Inferior parietal cortex (tissue), 1 donor: ENCODE measurements at regions not wholly inside any gene's neighbourhood (a gene's known extent, or its start where the extent isn't known, plus 50 kb on each side); places are given as distances from the start of the nearest gene placed in this dataset.

ENCODE experiments used
- DNase-seq: peaks from one replicate; pipeline ENCODE4 v3.0.0-alpha.2; 2016; ENCODE audit errors: extremely low spot score

DNA sequence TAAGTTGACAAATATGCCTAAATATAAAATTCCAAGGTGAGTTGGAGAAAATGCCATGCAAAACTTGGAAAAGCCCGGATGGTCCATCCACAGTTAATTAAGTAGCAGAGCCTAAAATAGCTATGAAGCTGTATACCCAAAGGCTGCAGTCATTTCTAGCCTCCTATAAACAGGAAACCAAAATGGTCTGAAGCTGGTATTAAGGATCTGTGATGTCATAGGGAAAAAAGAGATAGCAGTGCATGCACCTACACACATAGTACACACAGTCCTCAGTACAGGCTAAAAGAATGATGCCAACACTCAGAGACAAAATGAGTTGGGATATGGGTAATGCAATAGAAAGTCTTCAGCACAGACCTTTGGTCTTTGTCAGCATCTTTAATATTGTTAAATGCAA, 736.9 kb downstream of the EFNB2 start:
- no peak for DNase-seq

DNA sequence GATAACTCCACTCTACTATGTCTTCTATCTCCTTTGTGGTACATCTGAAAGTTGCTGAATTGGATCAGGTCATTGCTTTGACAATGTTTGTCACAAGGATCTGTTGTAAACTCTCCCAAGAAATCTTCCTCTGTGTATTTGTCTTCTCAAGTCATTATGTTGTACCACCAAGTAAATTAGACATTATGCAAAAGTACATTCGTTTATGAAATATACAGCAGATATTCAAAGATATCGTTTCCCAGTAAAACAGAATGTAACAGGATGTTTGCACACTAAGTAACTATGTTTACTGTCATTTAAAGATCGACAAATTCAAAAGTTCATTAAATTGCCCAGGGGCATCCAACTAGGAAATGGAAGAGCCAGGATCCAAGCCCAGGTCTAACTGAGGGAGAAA, 739.4 kb downstream of the EFNB2 start:
- no peak for DNase-seq

DNA sequence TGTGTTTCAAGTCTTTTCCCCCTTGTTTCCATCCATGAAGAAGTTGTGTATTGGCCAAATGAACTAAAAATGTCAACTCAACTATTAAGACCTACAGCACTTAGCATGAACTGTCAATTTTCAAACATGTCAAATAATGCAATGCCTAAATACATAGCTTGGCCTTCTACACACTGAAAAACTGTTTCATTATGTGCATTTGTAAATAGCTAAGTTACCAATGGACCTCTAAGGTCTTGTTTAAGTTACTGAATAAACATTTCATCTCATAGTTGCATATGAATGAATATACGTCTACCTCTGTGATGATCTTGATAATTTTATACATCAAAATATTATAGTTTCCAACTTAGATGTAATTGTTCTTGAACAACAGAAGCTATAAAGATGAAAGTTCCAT, 744.5 kb downstream of the EFNB2 start:
- no peak for DNase-seq

DNA sequence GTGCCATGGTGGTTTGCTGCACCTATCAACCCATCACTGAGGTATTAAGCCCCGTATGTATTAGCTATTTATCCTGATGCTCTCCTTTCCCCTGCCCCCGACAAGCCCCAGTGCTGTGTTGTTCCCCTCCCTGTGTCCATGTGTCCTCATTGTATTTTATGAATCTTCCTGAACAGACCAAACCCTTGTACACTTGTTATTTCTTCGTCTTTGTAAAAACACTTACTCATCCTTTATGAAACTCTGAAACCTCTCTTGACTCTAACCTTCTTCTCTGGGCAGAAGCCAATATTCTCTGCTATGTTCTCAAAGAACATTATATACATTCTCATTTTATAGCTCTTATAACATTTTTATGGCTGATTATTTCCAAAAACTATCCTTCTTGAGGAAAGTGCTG, 746.9 kb downstream of the EFNB2 start:
- DNase-seq: no peak

DNA sequence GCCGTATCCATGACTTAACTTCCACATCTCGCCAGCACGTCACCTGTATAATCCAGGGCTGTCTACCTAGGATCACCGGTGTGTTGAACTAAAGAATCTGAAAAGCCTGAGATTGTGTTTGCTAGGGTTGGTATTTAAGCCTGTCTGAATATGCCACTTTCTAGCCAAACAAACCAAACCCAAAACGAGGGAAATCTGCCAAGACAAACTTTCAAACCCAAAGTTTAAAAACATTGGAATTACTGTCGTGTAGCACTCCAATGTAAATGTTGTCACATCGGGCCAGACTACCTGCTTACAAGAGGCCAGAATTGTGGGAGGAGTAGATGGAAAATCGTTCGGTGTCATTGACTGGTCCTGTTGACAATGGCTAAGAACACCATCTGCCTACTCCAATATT, 747.8 kb downstream of the EFNB2 start:
- DNase-seq: no peak

DNA sequence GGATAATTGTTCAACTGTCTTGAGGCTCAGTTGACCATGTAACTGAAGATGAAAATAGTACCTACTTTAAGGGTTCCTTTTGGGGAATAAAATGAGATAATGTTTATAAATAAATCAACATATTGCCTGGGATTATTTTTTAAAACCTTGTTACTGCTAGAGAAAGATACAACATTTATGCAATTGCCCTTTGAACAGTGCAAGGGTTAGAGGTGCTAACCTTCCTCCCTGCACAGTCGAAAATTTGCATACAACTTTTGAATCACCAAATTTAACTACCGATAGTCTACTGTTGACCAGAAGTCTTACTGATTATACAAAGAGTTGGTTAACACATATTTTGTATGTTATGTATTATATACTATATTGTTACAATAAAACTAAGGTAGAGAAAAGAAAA, 750.0 kb downstream of the EFNB2 start:
- DNase-seq: no peak

DNA sequence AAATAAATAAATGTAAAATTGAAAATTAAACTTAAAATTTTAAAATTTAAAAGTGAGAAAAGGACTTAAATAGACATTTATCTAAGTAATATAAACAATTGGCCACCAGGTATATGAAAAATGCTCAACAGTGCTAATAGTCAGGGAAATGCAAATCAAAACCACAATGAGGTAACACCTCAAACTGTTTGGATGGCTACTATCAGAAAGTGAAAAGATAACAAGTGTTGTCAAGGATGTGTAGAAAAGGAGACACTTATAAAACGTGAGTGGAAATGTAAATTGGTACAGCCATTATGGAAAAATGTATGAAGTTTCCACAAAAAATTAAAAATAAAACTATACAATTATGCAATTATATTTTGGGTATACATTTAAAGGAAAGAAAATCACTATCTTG, 752.2 kb downstream of the EFNB2 start:
- no peak for DNase-seq

DNA sequence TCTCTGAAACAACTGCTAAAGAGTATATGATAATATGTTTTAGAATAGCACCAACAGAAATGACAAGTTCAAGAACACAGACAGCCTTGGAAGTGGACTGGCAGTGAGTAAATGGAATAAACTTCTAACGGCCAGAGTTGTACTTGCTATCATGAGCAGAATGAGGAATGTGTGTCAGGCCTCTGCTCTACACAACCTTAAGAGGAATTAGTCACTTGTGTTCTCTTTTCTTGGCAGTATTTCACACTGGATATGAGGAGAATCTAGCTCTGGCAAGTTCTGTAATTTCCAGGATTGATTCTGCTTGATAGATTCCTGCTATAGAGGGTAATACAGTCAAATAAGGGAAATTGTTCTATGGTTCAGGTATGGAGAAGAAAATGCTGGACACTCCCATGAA, 757.3 kb downstream of the EFNB2 start:
- no peak for DNase-seq

DNA sequence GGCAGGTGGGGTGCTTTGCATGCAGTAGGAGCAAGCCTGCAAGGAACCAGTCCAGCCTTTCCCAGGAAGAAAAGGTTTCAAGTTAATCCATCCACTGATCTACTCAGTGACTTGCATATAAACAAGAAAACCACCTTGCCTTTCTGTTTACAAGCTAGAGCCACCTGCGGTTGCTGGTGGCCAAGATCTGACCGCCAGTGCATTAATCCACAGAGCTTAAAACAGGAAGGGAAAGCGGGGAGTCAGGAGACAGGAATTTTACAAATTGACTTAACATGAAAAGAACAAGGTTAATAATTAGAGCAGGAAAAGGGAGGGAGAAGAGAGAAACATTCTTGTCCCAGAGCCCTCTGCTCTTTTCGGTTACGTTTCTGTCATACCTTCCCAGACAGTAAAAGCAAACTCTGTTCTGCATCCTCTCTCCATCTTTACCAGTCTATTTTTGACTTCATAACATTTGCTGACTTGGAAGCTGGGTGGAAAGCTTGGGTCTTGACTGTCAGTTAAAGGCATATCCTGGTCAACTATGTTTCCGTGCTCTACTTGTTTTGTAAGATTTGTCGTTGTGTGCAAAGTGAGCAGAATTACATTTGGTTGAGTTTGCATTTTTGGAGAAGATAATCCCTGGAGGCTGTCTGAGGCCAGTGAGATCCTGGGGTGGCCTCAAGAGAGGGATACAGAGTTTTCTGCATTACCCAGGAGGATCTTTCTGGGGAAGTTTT, 760.6 kb downstream of the EFNB2 start:
- no peak for DNase-seq

DNA sequence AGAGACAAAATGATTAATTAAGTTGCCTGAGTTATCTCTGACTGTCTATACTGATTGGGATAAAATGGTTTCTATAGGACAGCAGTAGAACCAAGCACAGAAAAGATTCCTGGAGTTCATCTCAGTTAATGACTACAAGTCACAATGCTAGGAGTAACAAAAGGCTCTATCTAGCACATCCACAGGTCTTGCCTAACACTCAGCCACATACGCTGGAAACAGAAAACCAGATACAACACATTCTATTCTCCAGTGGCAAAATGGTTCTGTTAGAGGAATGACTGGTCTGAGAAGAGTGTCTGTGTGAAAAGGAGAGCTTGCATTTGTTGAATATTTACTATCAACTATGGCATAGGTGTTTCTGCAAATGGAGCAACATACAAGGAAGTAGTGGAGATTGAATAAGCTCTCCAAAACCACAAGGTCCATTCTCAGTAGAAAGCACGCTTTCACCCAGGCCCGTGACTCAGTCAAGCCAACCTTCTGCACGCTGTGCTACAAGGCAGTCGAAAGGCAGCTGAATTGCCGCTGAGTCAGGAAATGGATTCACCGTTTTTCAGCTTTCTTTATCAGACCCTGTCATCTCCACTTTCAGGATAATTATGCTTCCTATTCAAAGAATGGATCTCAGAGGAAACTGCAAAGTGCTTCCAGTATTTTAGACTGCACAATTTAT, 761.5 kb downstream of the EFNB2 start:
- DNase-seq: no peak

DNA sequence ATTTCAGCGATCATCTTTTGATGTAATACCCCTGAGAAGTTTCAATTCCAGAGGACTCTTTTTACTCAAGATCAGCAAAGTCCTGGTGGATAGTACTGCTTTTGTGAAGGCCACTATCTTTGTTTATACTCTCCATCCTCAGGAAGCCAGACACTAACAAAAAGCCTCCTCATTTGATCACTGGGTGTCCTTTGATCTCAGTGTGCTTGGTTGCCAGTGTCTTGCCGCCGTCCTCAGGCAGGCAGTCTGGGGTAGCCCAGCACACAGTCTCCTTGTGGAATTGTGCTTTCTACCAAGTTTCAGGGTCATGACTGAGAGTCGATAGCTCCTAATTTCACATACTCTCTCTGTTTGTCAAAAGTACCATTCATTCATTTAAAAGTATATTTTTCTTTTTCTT, 762.2 kb downstream of the EFNB2 start:
- no peak for DNase-seq

DNA sequence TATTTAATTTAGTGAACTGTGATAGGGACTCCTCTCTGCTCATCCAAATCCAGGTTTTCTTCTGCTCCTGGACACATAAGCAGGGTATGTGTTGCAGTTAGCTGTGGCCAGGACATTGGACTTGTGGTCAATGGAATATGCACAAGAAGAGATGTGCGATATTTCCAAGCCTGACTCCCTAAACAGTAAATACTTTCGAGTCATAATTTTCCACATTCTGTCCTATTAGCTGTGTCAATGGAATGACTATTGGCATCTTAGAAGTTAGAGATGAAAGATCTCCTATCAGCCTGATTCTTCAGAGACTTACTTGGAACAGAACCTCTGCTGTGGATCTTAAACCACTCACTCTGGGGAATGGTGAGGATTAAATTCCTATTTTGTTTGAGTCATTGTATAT, 771.0 kb downstream of the EFNB2 start:
- DNase-seq: peak; percentile 5

DNA sequence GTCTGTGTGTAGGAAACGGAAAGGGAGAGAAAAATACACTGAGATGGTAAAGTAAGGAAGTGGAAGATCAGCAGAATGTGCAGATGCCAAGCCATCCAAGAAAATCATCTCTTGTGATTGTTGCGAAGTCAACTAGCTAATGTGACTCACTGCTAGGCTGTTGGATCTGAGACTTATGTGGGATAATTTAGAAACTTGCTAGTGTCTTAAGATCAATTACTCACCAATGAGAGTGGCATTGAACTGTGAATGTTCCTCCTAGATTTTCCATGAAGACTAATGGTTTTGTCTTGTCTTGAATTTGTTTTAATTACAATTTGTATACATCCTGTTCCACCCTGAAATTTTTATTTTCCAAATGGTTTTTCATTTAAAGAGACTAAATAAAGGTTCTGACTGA, 771.6 kb downstream of the EFNB2 start:
- DNase-seq: peak; percentile 17

DNA sequence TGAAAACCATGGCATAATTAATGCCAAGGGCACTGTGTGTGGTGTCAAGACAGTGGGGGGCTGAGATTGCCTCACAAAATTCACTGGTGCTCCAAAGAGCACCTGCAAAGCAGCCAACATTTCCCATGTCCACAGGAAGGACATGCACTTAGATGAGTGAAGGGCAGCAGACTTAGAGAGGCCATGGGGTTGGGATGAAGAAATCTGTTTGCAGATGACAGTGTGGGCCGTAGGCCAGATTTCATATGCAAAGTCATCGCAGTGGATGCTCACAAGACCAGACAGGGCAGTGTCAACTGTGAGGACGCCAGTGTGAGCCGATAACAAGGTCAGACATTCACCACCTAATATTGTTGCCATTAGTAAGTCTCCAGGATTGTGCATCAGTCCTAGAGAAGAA, 773.4 kb downstream of the EFNB2 start:
- DNase-seq: no peak

DNA sequence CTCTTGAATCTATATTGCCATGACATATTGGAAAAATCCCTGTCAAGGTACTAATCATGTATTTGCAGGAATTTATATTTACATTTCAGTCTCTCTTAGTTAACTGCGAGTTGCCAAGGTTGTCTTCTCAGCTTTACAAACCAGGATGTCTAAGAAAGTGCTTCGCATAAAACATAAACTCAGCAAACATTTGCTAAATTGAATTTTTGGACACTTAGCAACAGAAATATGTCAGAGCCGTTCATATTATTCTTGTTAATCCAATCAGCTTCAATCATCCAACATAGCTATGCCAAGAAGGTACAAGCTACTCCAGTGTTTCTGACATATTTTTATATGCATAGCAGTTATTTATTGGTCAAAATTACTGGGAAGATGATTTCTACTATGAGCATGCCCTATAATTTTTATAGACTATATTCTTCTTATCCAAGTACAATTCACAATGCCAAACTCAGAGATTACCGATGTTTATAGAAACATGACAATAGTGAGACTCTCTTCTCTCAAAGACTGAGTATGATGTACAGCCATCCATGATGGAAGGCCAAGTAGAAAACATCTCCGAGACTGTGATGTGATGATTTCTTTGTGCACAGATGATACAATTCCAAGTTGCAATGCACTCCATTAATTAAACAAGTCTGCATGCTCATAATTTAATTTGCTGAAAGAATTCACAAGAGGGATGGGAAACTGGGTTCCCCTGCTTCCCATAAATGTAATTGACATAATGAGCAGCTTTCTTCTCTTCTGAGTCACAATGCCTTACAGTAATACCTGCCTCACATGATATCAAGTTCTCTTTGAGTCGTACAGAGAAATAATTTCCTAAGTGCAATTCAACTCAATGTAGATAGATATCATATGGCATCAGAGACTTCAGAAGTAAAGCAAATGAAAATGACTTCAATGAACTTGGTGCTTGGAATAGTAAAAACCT, 776.3 kb downstream of the EFNB2 start:
- no peak for DNase-seq

DNA sequence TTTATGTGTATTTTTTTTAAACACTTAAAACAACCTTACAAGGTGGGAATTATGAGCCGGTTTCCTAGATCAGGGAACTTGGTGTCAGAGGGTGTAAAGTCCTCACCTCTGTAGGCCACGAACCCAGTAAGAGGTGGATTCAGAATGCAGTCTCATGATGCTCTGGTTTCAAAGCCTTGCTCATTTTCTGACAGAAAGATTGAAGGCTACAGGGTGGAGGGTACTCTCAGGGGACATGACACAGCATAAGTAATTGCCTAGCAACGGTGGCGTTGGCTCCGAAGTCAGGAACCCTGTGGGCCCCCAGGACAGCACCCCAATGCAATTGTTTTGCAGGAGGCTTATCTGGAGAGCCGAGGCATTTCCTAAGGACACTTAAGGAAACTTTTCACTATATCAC, 794.7 kb downstream of the EFNB2 start:
- no peak for DNase-seq

DNA sequence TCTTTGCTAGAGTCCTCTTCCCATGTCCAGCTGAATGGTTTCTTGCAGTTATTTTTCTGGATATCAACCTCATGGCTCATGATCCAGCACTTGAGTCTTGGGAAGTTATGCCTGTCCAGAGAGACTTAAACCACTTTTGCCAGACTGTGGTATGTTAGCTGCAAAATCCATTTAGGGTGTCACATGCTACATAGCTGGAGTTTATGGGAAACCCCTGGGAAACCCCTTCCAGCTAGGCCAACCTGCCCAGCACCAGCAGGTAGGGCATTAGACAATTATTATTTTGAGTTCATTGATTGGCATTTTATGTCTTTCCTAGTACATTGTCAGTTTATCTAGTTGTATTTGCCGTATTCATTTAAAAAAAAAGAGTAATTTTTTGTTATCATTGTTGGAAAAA, 797.8 kb downstream of the EFNB2 start:
- no peak for DNase-seq

DNA sequence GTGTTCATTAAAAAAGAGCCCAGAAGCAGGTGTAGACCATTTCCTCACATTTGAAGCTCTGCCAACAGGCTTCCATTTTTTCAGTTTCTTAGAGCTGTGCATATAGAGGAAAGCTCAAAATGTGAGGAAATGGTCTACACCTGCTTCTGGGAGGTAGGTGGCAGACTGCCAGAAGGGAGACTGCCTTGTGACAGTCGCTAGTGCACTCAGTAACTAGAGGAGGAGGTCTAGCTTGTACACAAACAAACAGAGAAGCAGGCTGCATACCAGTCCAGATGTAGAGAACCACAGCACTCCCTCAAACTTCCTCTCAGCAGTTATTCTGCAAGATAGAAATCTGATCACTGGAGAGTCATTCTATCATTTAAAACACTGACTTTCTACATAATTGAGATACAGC, 800.2 kb downstream of the EFNB2 start:
- DNase-seq: no peak

DNA sequence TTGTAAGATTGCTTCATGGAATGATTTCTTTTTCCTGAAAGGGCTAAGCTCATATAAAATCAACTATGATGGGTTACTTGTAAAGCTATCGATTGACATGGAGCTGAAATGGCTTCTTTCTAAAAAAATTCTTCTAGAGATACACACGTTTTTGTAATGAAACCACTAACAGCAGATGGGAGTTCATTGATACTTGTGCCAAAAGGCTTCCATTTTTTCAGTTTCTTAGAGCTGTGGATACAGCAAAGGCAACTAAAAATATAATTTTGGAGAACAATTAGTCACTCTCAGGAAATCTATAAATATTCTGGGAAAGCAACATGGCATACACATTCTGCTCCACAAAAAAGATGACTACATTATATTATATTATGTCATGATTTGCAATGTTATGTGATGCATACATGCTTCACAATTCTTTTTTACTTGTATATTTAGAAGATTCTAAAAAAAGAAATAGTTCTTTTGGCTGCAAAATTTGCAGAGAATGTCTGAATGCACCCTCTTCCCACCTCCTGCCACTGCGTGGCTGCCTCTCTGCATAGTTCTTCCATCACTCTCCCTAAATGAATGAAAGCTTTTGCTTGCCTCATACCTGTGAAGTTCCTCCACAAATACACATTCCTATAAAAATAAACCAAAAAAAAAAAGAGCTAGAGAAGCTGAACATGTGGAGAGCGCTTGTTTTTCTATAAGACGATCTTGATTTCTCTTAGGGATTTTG, 802.5 kb downstream of the EFNB2 start:
- peak; percentile 60 for DNase-seq

DNA sequence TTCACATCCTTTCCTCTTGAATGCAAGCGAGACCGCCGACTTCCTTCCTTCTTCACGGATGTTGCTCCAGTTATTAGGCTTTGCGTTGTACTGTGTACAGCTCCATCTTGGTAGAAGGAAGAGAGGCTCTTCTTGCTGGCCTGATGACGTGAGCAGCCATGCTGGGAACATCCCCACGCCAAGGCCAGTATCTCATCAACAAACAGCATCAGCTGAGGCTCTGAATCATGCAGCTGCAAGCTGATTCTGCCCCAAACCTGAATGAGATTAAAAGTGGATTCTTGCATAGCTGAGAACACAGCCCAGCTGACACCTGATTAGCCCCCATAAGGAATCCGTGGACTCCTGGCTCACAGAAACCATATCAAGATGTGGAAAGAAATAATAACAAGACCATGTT, 809.6 kb downstream of the EFNB2 start:
- DNase-seq: no peak

DNA sequence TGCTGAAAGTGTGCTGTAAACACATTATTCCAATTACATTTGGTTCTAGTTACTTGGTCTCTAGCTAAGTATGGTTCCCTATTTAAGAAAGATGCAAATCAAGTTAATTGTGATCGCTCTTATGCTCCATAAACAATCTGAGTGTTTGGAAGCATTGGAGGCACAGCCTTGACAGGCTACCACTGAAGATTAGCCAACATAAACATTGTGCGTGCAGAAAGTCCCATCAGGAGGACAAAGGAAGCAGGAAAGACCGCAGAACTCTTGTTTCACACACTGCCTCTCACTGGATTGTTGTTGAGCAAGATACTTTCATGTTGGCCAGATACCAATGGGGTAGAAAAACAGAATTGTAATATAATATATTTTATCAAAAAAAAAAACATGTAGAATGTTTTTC, 814.4 kb downstream of the EFNB2 start:
- no peak for DNase-seq

DNA sequence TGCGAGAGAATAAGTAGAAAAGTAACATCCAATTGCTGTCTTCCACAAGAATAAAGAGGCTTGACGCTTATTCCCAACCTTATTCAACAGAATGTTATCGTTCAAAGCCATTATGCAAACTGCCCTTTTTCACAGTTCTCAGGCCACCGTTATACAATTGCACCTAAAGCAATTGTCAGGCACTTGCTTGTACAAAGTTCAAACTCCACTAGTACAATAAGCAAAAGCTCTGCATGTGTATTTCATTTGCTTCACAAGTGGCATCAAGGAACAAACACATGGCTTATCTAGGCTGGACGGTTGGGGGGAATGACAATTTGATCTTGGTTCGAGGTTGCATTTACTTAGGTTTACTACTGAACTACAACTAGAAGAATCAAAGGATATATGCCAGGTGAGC, 815.6 kb downstream of the EFNB2 start:
- DNase-seq: no peak
